GM12878 (cell line): ENCODE measurements at regions not wholly inside any gene's neighbourhood (a gene's known extent, or its start where the extent isn't known, plus 50 kb on each side); places are given as distances from the start of the nearest gene placed in this dataset.

Experiments used
- ATAC-seq: fragments of 200-7000 bp; cut with Tn5 transposase; 3 replicates; pipeline ENCODE4 v1.9.1; 2020; ENCODE audit warnings: mild to moderate bottlenecking, moderate library complexity
- BruUV-seq: library from RNA; stranded (reverse); fragments of 400-500 nt; replicated peaks from 2 replicates; lab custom pipeline; 2021; lab: Mats Ljungman, UMichigan
- CTCF ChIA-PET: fragments of 300-600 bp; sonication (Branson Sonifier 250); formaldehyde crosslinking; extraction: SDS; loops from one replicate; lab custom pipeline; 2021; ENCODE audit warnings: inconsistent platforms; lab: Yijun Ruan, JAX
- POLR2A ChIA-PET: fragments of 350-600 bp; formaldehyde crosslinking; extraction: SDS; loops from one replicate; lab custom pipeline; 2021; ENCODE audit warnings: inconsistent platforms; lab: Charles Lee
- RAD21 ChIA-PET: fragments of 300-600 bp; sonication (Branson Sonifier 250); formaldehyde crosslinking; loops from one replicate; lab custom pipeline; 2023; ENCODE audit warnings: antibody characterized with exemption; ENCODE audit not compliant: unreplicated experiment; lab: Charles Lee
- SMC1A ChIA-PET: fragments of 300-600 bp; sonication (Branson Sonifier 250); formaldehyde crosslinking; loops from one replicate; lab custom pipeline; 2023; ENCODE audit not compliant: unreplicated experiment, uncharacterized antibody; lab: Charles Lee
- DNase-seq: peaks from one replicate; pipeline ENCODE4 v3.0.0-alpha.2; 2011; ENCODE audit warnings: low read depth, low spot score
- FAIRE-seq: peaks from 3 replicates; lab custom pipeline; 2011; peaks lifted over from hg19 to GRCh38; lab: Jason Lieb, UNC
- H2AFZ ChIP-seq: 2 replicates; pipeline ENCODE4 v1.6.0; 2011; ENCODE audit warnings: low read depth, low read length, control low read depth; ENCODE audit not compliant: control insufficient read depth
- H3K27ac ChIP-seq: 2 replicates; pipeline ENCODE4 v1.5.1; 2011; ENCODE audit warnings: control low read depth; ENCODE audit not compliant: control insufficient read depth, insufficient read depth
- H3K27me3 ChIP-seq, 2 experiments: replicated peaks in 1 of 2; 2 replicates each; pipeline versions ENCODE4 v1.6.0 to v1.6.1; 2011; ENCODE audit warnings: low read length in 1 of 2; ENCODE audit not compliant: control insufficient read depth in 2 of 2, insufficient read depth in 2 of 2
- H3K36me3 ChIP-seq, 2 experiments: 2 replicates each; pipeline ENCODE4 v1.5.1; 2011; ENCODE audit warnings: low read length in 1 of 2; ENCODE audit not compliant: control insufficient read depth in 2 of 2, insufficient read depth in 2 of 2
- H3K4me1 ChIP-seq: 2 replicates; pipeline ENCODE4 v1.6.1; 2011; ENCODE audit warnings: mild to moderate bottlenecking, low read length, moderate library complexity, mixed read lengths; ENCODE audit not compliant: control insufficient read depth, insufficient read depth
- H3K4me2 ChIP-seq: 2 replicates; pipeline ENCODE4 v1.6.0; 2011; ENCODE audit warnings: control low read depth; ENCODE audit not compliant: control insufficient read depth, insufficient read depth
- H3K4me3 ChIP-seq: fragments of 200-600 bp; sonication (generic); 2 replicates; pipeline ENCODE4 v1.5.1; 2016
- H3K79me2 ChIP-seq: 2 replicates; pipeline ENCODE4 v1.6.0; 2011; ENCODE audit warnings: low read length; ENCODE audit not compliant: control insufficient read depth, insufficient read depth
- H3K9ac ChIP-seq: 2 replicates; pipeline ENCODE4 v1.8.0; 2011; ENCODE audit warnings: low read length, control low read depth, mixed read lengths; ENCODE audit not compliant: control insufficient read depth, insufficient read depth
- H3K9me3 ChIP-seq: replicated peaks from 3 replicates; pipeline ENCODE4 v1.5.1; 2011; ENCODE audit warnings: mild to moderate bottlenecking, low read length; ENCODE audit not compliant: control insufficient read depth, insufficient read depth
- H4K20me1 ChIP-seq: 2 replicates; pipeline ENCODE4 v1.6.0; 2011; ENCODE audit not compliant: control insufficient read depth, insufficient read depth
- EP300 ChIP-seq, 2 experiments: fragments of 150-350 bp in 1 of 2; IDR thresholded peaks; 2 replicates each; pipeline ENCODE4 v1.6.1; 2011 to 2012; ENCODE audit warnings: low read depth in 2 of 2, low read length in 2 of 2, borderline replicate concordance in 1 of 2, improper control_type of control experiment in 1 of 2, inconsistent platforms in 1 of 2; ENCODE audit not compliant: control insufficient read depth in 1 of 2
- FOS ChIP-seq: IDR thresholded peaks from 3 replicates; pipeline ENCODE4 v1.6.1; 2011; ENCODE audit warnings: borderline replicate concordance; ENCODE audit not compliant: insufficient read length; ENCODE audit errors: extremely low read depth
- HCFC1 ChIP-seq: fragments of 150-350 bp; IDR thresholded peaks from 2 replicates; pipeline ENCODE4 v1.6.1; 2014; ENCODE audit warnings: low read length
- KLF5 ChIP-seq: fragments of 450-650 bp; IDR thresholded peaks from 2 replicates; pipeline ENCODE4 v1.6.1; 2014; ENCODE audit warnings: mild to moderate bottlenecking; ENCODE audit not compliant: partially characterized antibody
- NBN ChIP-seq: fragments of 450-650 bp; IDR thresholded peaks from 2 replicates; pipeline ENCODE4 v1.6.1; 2016
- POLR2AphosphoS2 ChIP-seq: IDR thresholded peaks from 2 replicates; pipeline ENCODE4 v1.6.1; 2011; ENCODE audit warnings: low read depth, mild to moderate bottlenecking, low read length, improper control_type of control experiment, moderate library complexity
- RAD21 ChIP-seq: IDR thresholded peaks from 2 replicates; pipeline ENCODE4 v1.6.1; 2011; ENCODE audit warnings: mild to moderate bottlenecking, low read depth, low read length, moderate library complexity; ENCODE audit not compliant: insufficient read depth
- RELA ChIP-seq: fragments of 450-650 bp; IDR thresholded peaks from 2 replicates; pipeline ENCODE4 v1.8.0; 2014; ENCODE audit warnings: borderline replicate concordance; ENCODE audit not compliant: partially characterized antibody
- SMC3 ChIP-seq: IDR thresholded peaks from 2 replicates; pipeline ENCODE4 v1.6.1; 2011; ENCODE audit warnings: low read length, improper control_type of control experiment, borderline replicate concordance
- SUPT20H ChIP-seq: IDR thresholded peaks from 2 replicates; pipeline ENCODE4 v1.6.1; 2011; ENCODE audit warnings: low read depth, mild to moderate bottlenecking, low read length, moderate library complexity, borderline replicate concordance; ENCODE audit not compliant: control insufficient read depth
- TCF3 ChIP-seq: IDR thresholded peaks from 2 replicates; pipeline ENCODE4 v1.6.1; 2012; ENCODE audit warnings: low read depth, mild to moderate bottlenecking, low read length, borderline replicate concordance; ENCODE audit not compliant: insufficient read depth
- USF1 ChIP-seq: IDR thresholded peaks from 2 replicates; pipeline ENCODE4 v1.6.1; 2011; ENCODE audit warnings: borderline replicate concordance, low read depth, mild to moderate bottlenecking, moderate library complexity, mixed read lengths, low read length; ENCODE audit not compliant: insufficient read depth; ENCODE audit errors: extremely low read length
- YBX1 ChIP-seq: fragments of 450-650 bp; IDR thresholded peaks from 2 replicates; pipeline ENCODE4 v1.6.1; 2016; ENCODE audit warnings: antibody characterized with exemption
- WGBS: methylation state at CpG from one replicate; pipeline ENCODE4 v1.1.6; 2016; ENCODE audit warnings: low lambda C conversion rate; ENCODE audit not compliant: insufficient replicate concordance, insufficient coverage; ENCODE audit errors: missing lambda C conversion rate; 5-methylcytosine and 5-hydroxymethylcytosine counted together
- in situ Hi-C: fragments of 300-500 bp; cut with MboI; formaldehyde crosslinking; loops from 9 replicates; pipeline ENCODE4 v1.14.3; 2018; ENCODE audit warnings: mixed read lengths
- intact Hi-C: fragments of 100-400 bp; cut with micrococcal nuclease; formaldehyde crosslinking; loops from one replicate; pipeline ENCODE4 v1.14.2; 2022; ENCODE audit not compliant: unreplicated experiment
- TF ChIP-seq, protein P1 (sequence below): IDR thresholded peaks from 2 replicates; pipeline ENCODE4 v1.6.1; 2012; ENCODE audit warnings: low read depth, low read length, improper control_type of control experiment
- TF ChIP-seq, protein P2 (sequence below): fragments of 450-650 bp; IDR thresholded peaks from 2 replicates; pipeline ENCODE4 v1.6.1; 2014; ENCODE audit warnings: mild to moderate bottlenecking
- TF ChIP-seq, protein P3 (sequence below): fragments of 450-650 bp; IDR thresholded peaks from 2 replicates; pipeline ENCODE4 v1.6.1; 2016; ENCODE audit warnings: mild to moderate bottlenecking

DNA sequence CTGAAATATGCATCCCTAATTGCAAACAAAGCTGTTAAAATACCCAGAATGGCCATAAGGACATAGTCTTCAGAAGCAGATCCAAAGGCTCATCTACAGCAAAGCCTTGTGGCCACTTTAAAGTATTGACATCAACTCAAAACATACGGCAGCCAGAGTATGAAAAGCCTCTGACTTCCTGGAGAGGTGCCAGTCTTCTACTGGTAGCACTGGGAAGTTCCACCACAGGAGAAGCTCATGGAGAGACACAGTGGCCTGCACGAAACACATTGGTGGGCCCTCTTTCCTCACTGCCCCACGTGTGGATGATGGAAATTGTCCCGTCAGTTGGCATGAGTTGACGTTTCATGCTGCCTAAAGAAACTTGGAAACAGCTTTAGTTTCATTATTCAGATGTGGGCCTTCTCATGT lies 202.6 kb upstream of the HEY2 start:
- POLR2A ChIA-PET: no interaction called here
- H3K4me3 ChIP-seq: no peak overlapping the region
- FAIRE-seq (no peak), DNase-seq (no peak), ATAC-seq (no peak)
- RAD21 ChIA-PET: no interaction called here
- intact Hi-C loops (no loop called here), in situ Hi-C loops (no loop called here)
- H3K4me2 ChIP-seq: no peak overlapping the region
- H3K27me3 ChIP-seq: no peaks in the 10 kb centered on the region
- H3K9ac ChIP-seq: no peak overlapping the region
- BruUV-seq: no TSS peak
- no peaks in the 10 kb centered on the region for H3K4me1 ChIP-seq
- SMC1A ChIA-PET: interaction anchor here (0.8 kb wide), 1 partner anchor 12 kb away, joined by 3 read pairs; no protein-coding TSS in a partner anchor
- TF ChIP-seq, protein P1, sequence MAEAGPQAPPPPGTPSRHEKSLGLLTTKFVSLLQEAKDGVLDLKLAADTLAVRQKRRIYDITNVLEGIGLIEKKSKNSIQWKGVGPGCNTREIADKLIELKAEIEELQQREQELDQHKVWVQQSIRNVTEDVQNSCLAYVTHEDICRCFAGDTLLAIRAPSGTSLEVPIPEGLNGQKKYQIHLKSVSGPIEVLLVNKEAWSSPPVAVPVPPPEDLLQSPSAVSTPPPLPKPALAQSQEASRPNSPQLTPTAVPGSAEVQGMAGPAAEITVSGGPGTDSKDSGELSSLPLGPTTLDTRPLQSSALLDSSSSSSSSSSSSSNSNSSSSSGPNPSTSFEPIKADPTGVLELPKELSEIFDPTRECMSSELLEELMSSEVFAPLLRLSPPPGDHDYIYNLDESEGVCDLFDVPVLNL: no peak
- no peak for TF ChIP-seq POLR2AphosphoS2
- TF ChIP-seq YBX1: no peak
- TF ChIP-seq, protein P2, sequence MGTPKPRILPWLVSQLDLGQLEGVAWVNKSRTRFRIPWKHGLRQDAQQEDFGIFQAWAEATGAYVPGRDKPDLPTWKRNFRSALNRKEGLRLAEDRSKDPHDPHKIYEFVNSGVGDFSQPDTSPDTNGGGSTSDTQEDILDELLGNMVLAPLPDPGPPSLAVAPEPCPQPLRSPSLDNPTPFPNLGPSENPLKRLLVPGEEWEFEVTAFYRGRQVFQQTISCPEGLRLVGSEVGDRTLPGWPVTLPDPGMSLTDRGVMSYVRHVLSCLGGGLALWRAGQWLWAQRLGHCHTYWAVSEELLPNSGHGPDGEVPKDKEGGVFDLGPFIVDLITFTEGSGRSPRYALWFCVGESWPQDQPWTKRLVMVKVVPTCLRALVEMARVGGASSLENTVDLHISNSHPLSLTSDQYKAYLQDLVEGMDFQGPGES: no peak
- no peak for TF ChIP-seq EP300 (IDR thresholded peaks at IDR 0.05; ENCODE audit: borderline replicate concordance in 1 of 2, control insufficient read depth in 1 of 2, low read depth in 2 of 2, low read length in 2 of 2)
- no peak for TF ChIP-seq USF1
- no peak for TF ChIP-seq HCFC1
- no peak for TF ChIP-seq TCF3
- TF ChIP-seq FOS: no peak
- no peak for TF ChIP-seq SUPT20H
- TF ChIP-seq NBN: no peak
- no peak for TF ChIP-seq KLF5
- TF ChIP-seq RAD21: no peak
- no peak for TF ChIP-seq SMC3
- TF ChIP-seq, protein P3, sequence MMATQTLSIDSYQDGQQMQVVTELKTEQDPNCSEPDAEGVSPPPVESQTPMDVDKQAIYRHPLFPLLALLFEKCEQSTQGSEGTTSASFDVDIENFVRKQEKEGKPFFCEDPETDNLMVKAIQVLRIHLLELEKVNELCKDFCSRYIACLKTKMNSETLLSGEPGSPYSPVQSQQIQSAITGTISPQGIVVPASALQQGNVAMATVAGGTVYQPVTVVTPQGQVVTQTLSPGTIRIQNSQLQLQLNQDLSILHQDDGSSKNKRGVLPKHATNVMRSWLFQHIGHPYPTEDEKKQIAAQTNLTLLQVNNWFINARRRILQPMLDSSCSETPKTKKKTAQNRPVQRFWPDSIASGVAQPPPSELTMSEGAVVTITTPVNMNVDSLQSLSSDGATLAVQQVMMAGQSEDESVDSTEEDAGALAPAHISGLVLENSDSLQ: no peak
- no peak for TF ChIP-seq RELA
- H3K9me3 ChIP-seq: no peaks in the 10 kb centered on the region
- CTCF ChIA-PET: no interaction called here
- H2AFZ ChIP-seq: no peak overlapping the region
- H3K27ac ChIP-seq: no peak overlapping the region
- WGBS: 16% methylated on average over 5 of the region's 5 CpGs
- H3K79me2 ChIP-seq: no peaks in the 10 kb centered on the region
- no peaks in the 10 kb centered on the region for H3K36me3 ChIP-seq
- no peaks in the 10 kb centered on the region for H4K20me1 ChIP-seq
